Epithelial cell of esophagus (primary cell): ENCODE measurements at regions not wholly inside any gene's neighbourhood (a gene's known extent, or its start where the extent isn't known, plus 50 kb on each side); places are given as distances from the start of the nearest gene placed in this dataset.

Source experiments
- DNase-seq: peaks from one replicate; pipeline ENCODE4 v3.0.0; 2010; ENCODE audit warnings: low read depth
- H3K4me3 ChIP-seq: 2 replicates; pipeline ENCODE4 v1.5.1; 2011; ENCODE audit warnings: mild to moderate bottlenecking, low read length, control low read depth
- CTCF ChIP-seq: IDR thresholded peaks from 2 replicates; pipeline ENCODE4 v1.5.1; 2011; ENCODE audit warnings: low read depth, mild to moderate bottlenecking, low read length, control low read depth, inconsistent platforms; ENCODE audit not compliant: insufficient read depth; ENCODE audit errors: missing control alignments

GRCh38 chr12:131349397-131350127, 361.3 kb upstream of the SFSWAP start:
- no peak overlapping the region for H3K4me3 ChIP-seq
- TF ChIP-seq CTCF = no peak
- no peak for DNase-seq

GRCh38 chr12:131350943-131351318, 360.0 kb upstream of the SFSWAP start:
- DNase-seq = no peak
- TF ChIP-seq CTCF = no peak

GRCh38 chr12:131351319-131352028, 359.4 kb upstream of the SFSWAP start:
- DNase-seq = no peak
- no peak overlapping the region for H3K4me3 ChIP-seq
- no peak for TF ChIP-seq CTCF

More at GRCh38 chr12:131350943-131351318, 360.0 kb upstream of the SFSWAP start:
- H3K4me3 ChIP-seq = no peak overlapping the region

- no peak for DNase-seq
- H3K4me3 ChIP-seq = no peak overlapping the region
- no peak for TF ChIP-seq CTCF
These were observed 358.5 kb upstream of the SFSWAP start for GRCh38 chr12:131352296-131352900.

- H3K4me3 ChIP-seq = no peak overlapping the region
- no peak for TF ChIP-seq CTCF
- DNase-seq = no peak
These were observed 357.5 kb upstream of the SFSWAP start for GRCh38 chr12:131353376-131353775.

- no peak for DNase-seq
- TF ChIP-seq CTCF = no peak
- no peak overlapping the region for H3K4me3 ChIP-seq
These were observed 357.1 kb upstream of the SFSWAP start for GRCh38 chr12:131353826-131354225.
